IPS DF 6.9 (cell line): ENCODE measurements at regions not wholly inside any gene's neighbourhood (a gene's known extent, or its start where the extent isn't known, plus 50 kb on each side); places are given as distances from the start of the nearest gene placed in this dataset.

ENCODE experiments used
- DNase-seq: peaks from one replicate; pipeline ENCODE4 v3.0.0-alpha.2; 2013; ENCODE audit warnings: low read depth, low spot score
- H3K27ac ChIP-seq: one replicate; pipeline ENCODE4 v1.5.1; 2013; ENCODE audit warnings: low read length, control low read depth
- H3K27me3 ChIP-seq: 2 replicates; pipeline ENCODE4 v1.6.1; 2013; ENCODE audit warnings: mild to moderate bottlenecking, low read length; ENCODE audit not compliant: control insufficient read depth, insufficient read depth
- H3K36me3 ChIP-seq: 2 replicates; pipeline ENCODE4 v1.6.1; 2013; ENCODE audit warnings: low read length; ENCODE audit not compliant: control insufficient read depth, insufficient read depth
- H3K4me1 ChIP-seq: 2 replicates; pipeline ENCODE4 v1.6.1; 2013; ENCODE audit warnings: low read length; ENCODE audit not compliant: control insufficient read depth, insufficient read depth
- H3K4me3 ChIP-seq: 2 replicates; pipeline ENCODE4 v1.5.1; 2013; ENCODE audit warnings: mild to moderate bottlenecking, low read length
- H3K9me3 ChIP-seq: 2 replicates; pipeline ENCODE4 v1.6.1; 2013; ENCODE audit warnings: low read length, inconsistent platforms; ENCODE audit not compliant: control insufficient read depth, insufficient read depth
- WGBS: extraction: QIAGEN DNeasy Blood & Tissue Kit; methylation state at CpG from one replicate; pipeline ENCODE4 v1.1.7; 2013; ENCODE audit warnings: mixed read lengths, missing lambda C conversion rate; ENCODE audit not compliant: insufficient read length, insufficient coverage; 5-methylcytosine and 5-hydroxymethylcytosine counted together

GRCh38 chr20:18914796-18915195, 101.2 kb downstream of the SCP2D1 start:
- H3K9me3 ChIP-seq: no peaks in the 10 kb centered on the region
- no peaks in the 10 kb centered on the region for H3K36me3 ChIP-seq
- H3K4me3 ChIP-seq: no peak overlapping the region
- no peak for DNase-seq
- no peaks in the 10 kb centered on the region for H3K27me3 ChIP-seq
- H3K4me1 ChIP-seq: no peaks in the 10 kb centered on the region; the same call in 1 of the 2 replicates
- no peak overlapping the region for H3K27ac ChIP-seq
- WGBS: no CpG with 5 or more reads among the region's 2 CpGs

DNA sequence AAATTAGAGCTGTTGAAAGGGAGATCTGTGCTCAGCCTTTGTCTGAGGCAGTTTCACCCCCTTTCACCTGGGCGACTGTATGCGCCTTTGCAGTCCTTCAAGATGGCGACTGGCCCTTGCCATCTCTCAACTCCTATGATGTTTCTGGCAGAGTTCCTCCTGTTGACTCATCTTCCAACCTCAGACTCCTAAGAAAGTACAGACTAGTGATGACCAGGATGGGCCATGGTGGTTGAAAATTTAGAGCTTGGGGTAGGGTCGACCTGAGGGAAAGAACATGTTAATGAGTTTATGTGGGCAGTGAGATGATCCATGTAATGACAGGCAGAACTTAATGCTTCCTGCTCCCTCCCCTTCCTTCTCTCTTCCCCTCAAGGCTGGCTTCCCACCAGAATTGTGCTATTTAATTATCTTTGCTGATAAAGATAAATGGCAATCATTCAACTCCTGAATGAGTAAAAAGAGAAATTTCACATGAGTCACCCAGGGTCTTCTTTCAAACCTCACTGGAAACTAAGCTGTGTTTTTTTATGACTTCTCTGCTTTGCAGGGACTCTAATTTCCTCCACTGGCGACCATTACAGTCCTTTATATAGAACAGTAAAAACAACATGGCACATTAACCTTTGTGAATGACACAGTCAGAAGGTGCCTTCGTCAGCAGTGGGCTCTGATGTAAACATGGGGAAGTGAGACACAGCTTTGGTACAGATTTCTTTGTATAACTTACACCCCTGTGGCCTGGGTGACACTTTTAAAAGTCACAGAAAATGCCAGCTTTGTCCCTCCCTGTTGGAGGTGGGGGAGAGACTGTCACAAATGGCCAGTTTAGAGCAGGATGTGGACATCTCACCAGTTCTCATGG, 103.5 kb downstream of the SCP2D1 start:
- no CpG with 5 or more reads among the region's 6 CpGs for WGBS
- Histone ChIP-seq H3K27ac (no peak overlapping the region), H3K36me3 (no peaks in the 10 kb centered on the region), H3K27me3 (no peaks in the 10 kb centered on the region), H3K9me3 (no peaks in the 10 kb centered on the region), H3K4me3 (no peak overlapping the region), H3K4me1 (no peaks in the 10 kb centered on the region)
- DNase-seq: no peak

DNA sequence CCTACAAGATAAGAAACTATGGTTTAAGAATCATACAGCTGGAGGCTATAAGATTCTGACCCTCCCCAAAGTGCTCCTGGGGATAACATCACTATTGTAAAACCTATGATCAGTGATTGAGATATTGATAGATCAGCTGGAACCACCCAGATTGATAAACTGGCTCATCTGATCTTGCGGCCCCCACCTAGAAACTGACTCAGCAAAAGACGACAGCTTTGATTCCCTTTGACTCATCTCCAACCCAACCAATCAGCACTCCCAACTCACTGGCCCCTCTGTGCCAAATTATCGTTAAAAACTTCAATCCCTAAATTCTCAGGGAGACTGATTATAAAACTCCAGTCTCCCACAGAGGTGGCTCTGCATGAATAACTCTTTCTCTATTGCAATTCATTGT, 106.4 kb downstream of the SCP2D1 start:
- no peaks in the 10 kb centered on the region for H3K4me1 ChIP-seq
- no peaks in the 10 kb centered on the region for H3K9me3 ChIP-seq
- no CpG with 5 or more reads among the region's 3 CpGs for WGBS
- no peaks in the 10 kb centered on the region for H3K36me3 ChIP-seq
- no peak overlapping the region for H3K4me3 ChIP-seq
- H3K27me3 ChIP-seq: no peaks in the 10 kb centered on the region
- no peak overlapping the region for H3K27ac ChIP-seq
- no peak for DNase-seq

GRCh38 chr20:18921291-18921690, 107.7 kb downstream of the SCP2D1 start:
- no peak for DNase-seq
- WGBS: no CpG with 5 or more reads among the region's 3 CpGs
- no peaks in the 10 kb centered on the region for H3K27me3 ChIP-seq
- H3K9me3 ChIP-seq: no peaks in the 10 kb centered on the region
- no peak overlapping the region for H3K27ac ChIP-seq
- H3K36me3 ChIP-seq: no peaks in the 10 kb centered on the region
- no peaks in the 10 kb centered on the region for H3K4me1 ChIP-seq
- no peak overlapping the region for H3K4me3 ChIP-seq

- H3K27ac ChIP-seq: no peak overlapping the region
- no peaks in the 10 kb centered on the region for H3K27me3 ChIP-seq
- H3K4me1 ChIP-seq: no peaks in the 10 kb centered on the region
- H3K9me3 ChIP-seq: no peaks in the 10 kb centered on the region
- WGBS: no CpG with 5 or more reads among the region's 3 CpGs
- no peak for DNase-seq
- H3K4me3 ChIP-seq: no peak overlapping the region
- H3K36me3 ChIP-seq: no peaks in the 10 kb centered on the region
Observed at GRCh38 chr20:18922251-18922650, 108.7 kb downstream of the SCP2D1 start.

DNA sequence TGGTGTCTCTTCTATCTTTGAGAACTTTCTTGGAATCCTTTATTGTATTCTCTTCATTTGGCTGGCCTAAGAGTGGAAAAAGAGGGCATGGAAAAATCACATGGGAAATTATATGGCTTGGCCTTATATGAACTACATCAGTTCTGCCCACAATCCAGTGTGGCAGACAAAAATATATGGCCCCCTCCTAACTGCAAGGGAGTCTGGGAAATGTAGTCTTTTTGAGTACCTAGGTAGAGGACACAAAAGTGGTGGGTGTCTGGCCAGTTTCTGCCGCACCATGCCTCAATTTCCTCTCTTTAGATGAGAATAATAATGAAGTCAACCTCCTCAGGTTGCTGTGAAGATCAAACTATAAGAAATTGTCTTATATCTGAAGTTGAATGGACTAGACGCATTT, 109.3 kb downstream of the SCP2D1 start:
- Histone ChIP-seq H3K4me1 (no peaks in the 10 kb centered on the region), H3K27ac (no peak overlapping the region), H3K4me3 (no peak overlapping the region), H3K9me3 (no peaks in the 10 kb centered on the region), H3K36me3 (no peaks in the 10 kb centered on the region), H3K27me3 (no peaks in the 10 kb centered on the region)
- no peak for DNase-seq
- no CpG with 5 or more reads among the region's 2 CpGs for WGBS

- Histone ChIP-seq H3K4me3 (no peak overlapping the region), H3K27me3 (no peaks in the 10 kb centered on the region), H3K36me3 (no peaks in the 10 kb centered on the region), H3K4me1 (no peaks in the 10 kb centered on the region), H3K9me3 (no peaks in the 10 kb centered on the region), H3K27ac (no peak overlapping the region)
- DNase-seq: no peak
Observed at GRCh38 chr20:18926965-18927364, 113.4 kb downstream of the SCP2D1 start.

DNA sequence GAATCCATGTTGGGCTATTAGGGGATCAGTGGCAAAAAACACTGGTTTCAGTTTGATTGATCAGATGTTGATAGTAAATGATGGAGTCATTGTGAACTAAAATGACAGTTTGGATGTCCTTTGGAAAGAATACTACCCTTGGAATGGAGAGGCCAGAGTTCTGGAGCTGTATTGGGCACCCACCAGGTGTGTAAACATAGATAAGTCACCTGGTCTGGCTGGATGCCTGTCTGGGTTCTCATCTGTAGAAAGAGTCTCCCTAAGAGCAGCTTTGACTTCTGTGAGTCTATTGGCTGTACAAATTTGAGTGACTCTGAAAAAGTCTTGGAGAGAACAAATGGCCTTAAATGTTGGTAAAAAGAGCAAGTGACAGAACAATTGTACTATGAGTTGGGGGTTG, 115.0 kb downstream of the SCP2D1 start:
- DNase-seq: no peak
- no peaks in the 10 kb centered on the region for H3K27me3 ChIP-seq

DNA sequence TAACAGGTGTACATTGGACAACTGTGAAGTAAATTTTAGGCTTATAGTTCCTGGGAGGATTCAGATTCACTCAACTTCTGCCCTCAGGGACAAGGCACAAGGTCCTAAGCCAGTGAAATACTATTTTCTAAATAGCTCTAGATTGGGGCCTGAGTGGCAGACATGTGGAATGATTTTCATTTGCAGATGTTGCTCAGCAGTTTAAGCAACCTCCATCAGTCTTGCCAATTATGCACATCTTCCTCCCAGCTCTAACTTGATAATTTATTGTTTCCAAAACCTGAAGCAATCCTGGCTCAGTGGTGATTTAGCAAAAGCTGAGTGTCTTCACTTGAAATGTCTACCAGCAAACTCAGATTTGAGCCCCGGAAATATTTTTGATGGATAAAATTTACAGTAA, 116.2 kb downstream of the SCP2D1 start:
- H3K27ac ChIP-seq: no peak overlapping the region
- no peaks in the 10 kb centered on the region for H3K9me3 ChIP-seq
- H3K4me3 ChIP-seq: no peak overlapping the region
- WGBS: no CpG with 5 or more reads among the region's 1 CpG
- H3K4me1 ChIP-seq: no peaks in the 10 kb centered on the region
- H3K36me3 ChIP-seq: no peaks in the 10 kb centered on the region
- no peaks in the 10 kb centered on the region for H3K27me3 ChIP-seq
- no peak for DNase-seq

More for the DNA sequence above, 115.0 kb downstream of the SCP2D1 start:
- no peak overlapping the region for H3K4me3 ChIP-seq
- no peak overlapping the region for H3K27ac ChIP-seq
- no peaks in the 10 kb centered on the region for H3K36me3 ChIP-seq
- no peaks in the 10 kb centered on the region for H3K9me3 ChIP-seq
- H3K4me1 ChIP-seq: no peaks in the 10 kb centered on the region

- Histone ChIP-seq H3K4me1 (no peaks in the 10 kb centered on the region), H3K9me3 (no peaks in the 10 kb centered on the region), H3K27me3 (no peaks in the 10 kb centered on the region), H3K36me3 (no peaks in the 10 kb centered on the region), H3K27ac (no peak overlapping the region), H3K4me3 (no peak overlapping the region)
- DNase-seq: no peak
- WGBS: no CpG with 5 or more reads among the region's 4 CpGs
Observed at GRCh38 chr20:18943542-18943941, 130.0 kb downstream of the SCP2D1 start.

DNA sequence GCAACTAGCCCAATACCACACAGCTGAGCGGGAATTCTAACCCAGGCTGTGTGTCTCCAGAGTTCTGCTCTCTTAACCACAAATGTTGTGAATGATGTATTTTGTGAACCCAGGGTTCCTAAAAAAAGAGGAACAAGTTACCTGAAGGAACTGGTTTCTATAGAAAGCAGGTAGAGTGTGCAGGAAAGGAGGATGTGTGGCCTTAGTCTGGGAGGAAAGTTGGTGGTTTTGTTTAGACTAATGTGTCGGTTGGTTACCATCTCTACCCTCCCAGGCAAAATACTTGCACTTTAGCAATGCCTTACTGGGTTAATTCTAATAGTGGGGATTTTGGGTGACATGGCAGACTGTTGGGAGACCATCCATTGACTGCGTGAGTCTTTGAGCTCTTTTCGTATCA, 143.3 kb downstream of the SCP2D1 start:
- no peaks in the 10 kb centered on the region for H3K27me3 ChIP-seq
- H3K4me1 ChIP-seq: no peaks in the 10 kb centered on the region
- DNase-seq: no peak
- WGBS: no CpG with 5 or more reads among the region's 4 CpGs
- no peaks in the 10 kb centered on the region for H3K9me3 ChIP-seq
- no peak overlapping the region for H3K27ac ChIP-seq
- no peaks in the 10 kb centered on the region for H3K36me3 ChIP-seq
- H3K4me3 ChIP-seq: no peak overlapping the region
